IMR-90 (cell line): ENCODE measurements at regions not wholly inside any gene's neighbourhood (a gene's known extent, or its start where the extent isn't known, plus 50 kb on each side); places are given as distances from the start of the nearest gene placed in this dataset.

Experiments used
- ATAC-seq: fragments of 200-7000 bp; cut with Tn5 transposase; 2 replicates; pipeline ENCODE4 v1.9.1; 2020; ENCODE audit warnings: low read depth, mild to moderate bottlenecking, moderate library complexity
- BruUV-seq: library from RNA; stranded (reverse); fragments of 400-500 nt; replicated peaks from 2 replicates; lab custom pipeline; 2021; lab: Mats Ljungman, UMichigan
- CTCF ChIA-PET: fragments of 300-600 bp; formaldehyde crosslinking; extraction: SDS; loops from one replicate; lab custom pipeline; 2021; ENCODE audit warnings: antibody characterized with exemption; lab: Yijun Ruan, JAX
- POLR2A ChIA-PET: fragments of 300-600 bp; sonication (Branson Sonifier 250); formaldehyde crosslinking; loops from one replicate; lab custom pipeline; 2022; ENCODE audit warnings: antibody characterized with exemption; ENCODE audit not compliant: unreplicated experiment; lab: Charles Lee
- DNase-seq: peaks from one replicate; pipeline ENCODE4 v3.0.0; 2013
- H2AFZ ChIP-seq: replicated peaks from 2 replicates; pipeline ENCODE3; 2013; ENCODE audit warnings: low read length, mild to moderate bottlenecking; ENCODE audit not compliant: poor library complexity
- H2AK5ac ChIP-seq: 2 replicates; pipeline ENCODE4 v1.6.1; 2013; ENCODE audit warnings: low read depth, low read length, inconsistent platforms
- H2AK9ac ChIP-seq: replicated peaks from 2 replicates; pipeline ENCODE3; 2013; ENCODE audit warnings: mild to moderate bottlenecking, low read depth, low read length, moderate library complexity; ENCODE audit not compliant: poor library complexity
- H2BK120ac ChIP-seq: 2 replicates; pipeline ENCODE4 v1.6.1; 2013; ENCODE audit warnings: low read depth, low read length, inconsistent platforms
- H2BK15ac ChIP-seq: 3 replicates; pipeline ENCODE4 v1.6.1; 2013; ENCODE audit warnings: low read depth, low read length, inconsistent platforms
- H2BK20ac ChIP-seq: 2 replicates; pipeline ENCODE4 v1.6.1; 2013; ENCODE audit warnings: low read depth, mild to moderate bottlenecking, inconsistent platforms, low read length, moderate library complexity
- H2BK5ac ChIP-seq: 2 replicates; pipeline ENCODE4 v1.6.1; 2013; ENCODE audit warnings: mild to moderate bottlenecking, low read depth, low read length, inconsistent platforms; ENCODE audit not compliant: poor library complexity, severe bottlenecking
- H3K14ac ChIP-seq: replicated peaks from 2 replicates; pipeline ENCODE4 v1.6.1; 2013; ENCODE audit warnings: low read depth, low read length, inconsistent platforms
- H3K18ac ChIP-seq: 2 replicates; pipeline ENCODE4 v1.6.1; 2013; ENCODE audit warnings: low read depth, low read length, control low read depth
- H3K23ac ChIP-seq: 2 replicates; pipeline ENCODE4 v1.6.1; 2013; ENCODE audit warnings: low read depth, low read length, inconsistent platforms
- H3K27ac ChIP-seq: 2 replicates; pipeline ENCODE4 v1.5.1; 2013; ENCODE audit warnings: mild to moderate bottlenecking, control low read depth, low read length; ENCODE audit not compliant: insufficient read depth
- H3K27me3 ChIP-seq: 2 replicates; pipeline ENCODE4 v1.6.1; 2013; ENCODE audit warnings: low read length; ENCODE audit not compliant: control insufficient read depth, insufficient read depth
- H3K36me3 ChIP-seq: 2 replicates; pipeline ENCODE4 v1.6.1; 2013; ENCODE audit warnings: low read length, mixed read lengths; ENCODE audit not compliant: control insufficient read depth, insufficient read depth
- H3K4ac ChIP-seq: 2 replicates; pipeline ENCODE4 v1.6.1; 2013; ENCODE audit warnings: low read depth, low read length, inconsistent platforms
- H3K4me1 ChIP-seq: 2 replicates; pipeline ENCODE4 v1.6.1; 2013; ENCODE audit warnings: low read length, mixed read lengths; ENCODE audit not compliant: control insufficient read depth, insufficient read depth
- H3K4me2 ChIP-seq: 2 replicates; pipeline ENCODE4 v1.6.1; 2013; ENCODE audit warnings: low read depth, mild to moderate bottlenecking, control low read depth, low read length, moderate library complexity
- H3K4me3 ChIP-seq: 2 replicates; pipeline ENCODE4 v1.5.1; 2013; ENCODE audit warnings: low read depth, mild to moderate bottlenecking, control low read depth, low read length, moderate library complexity; ENCODE audit not compliant: insufficient read depth
- H3K56ac ChIP-seq: 2 replicates; pipeline ENCODE4 v1.6.1; 2013; ENCODE audit warnings: low read length, inconsistent platforms; ENCODE audit not compliant: insufficient read depth; ENCODE audit errors: extremely low read depth
- H3K79me1 ChIP-seq, 2 experiments: 2 replicates each; pipeline ENCODE4 v1.6.1; 2013; ENCODE audit warnings: low read length in 2 of 2, inconsistent platforms in 1 of 2, low read depth in 1 of 2
- H3K9ac ChIP-seq: 2 replicates; pipeline ENCODE4 v1.6.1; 2013; ENCODE audit warnings: low read depth, low read length, control low read depth
- H3K9me1 ChIP-seq: 2 replicates; pipeline ENCODE4 v1.6.1; 2013; ENCODE audit warnings: low read length, inconsistent platforms; ENCODE audit not compliant: insufficient read depth
- H3K9me3 ChIP-seq: 2 replicates; pipeline ENCODE4 v1.6.1; 2013; ENCODE audit warnings: low read length; ENCODE audit not compliant: control insufficient read depth, insufficient read depth
- H4K20me1 ChIP-seq: 2 replicates; pipeline ENCODE4 v1.6.1; 2013; ENCODE audit warnings: low read length, inconsistent platforms; ENCODE audit not compliant: insufficient read depth
- H4K5ac ChIP-seq: 2 replicates; pipeline ENCODE4 v1.6.1; 2013; ENCODE audit warnings: mild to moderate bottlenecking, low read depth, low read length, control low read depth
- H4K8ac ChIP-seq, 2 experiments: 2 replicates each; pipeline ENCODE4 v1.6.1; 2013; ENCODE audit warnings: low read depth in 2 of 2, low read length in 2 of 2, control low read depth in 1 of 2, inconsistent platforms in 1 of 2
- H4K91ac ChIP-seq: 2 replicates; pipeline ENCODE4 v1.6.1; 2013; ENCODE audit warnings: low read depth, low read length, inconsistent platforms; ENCODE audit not compliant: insufficient read depth
- USF2 ChIP-seq: fragments of 150-350 bp; IDR thresholded peaks from 2 replicates; pipeline ENCODE4 v1.6.1; 2017; ENCODE audit warnings: mild to moderate bottlenecking, antibody characterized with exemption, low read length, low read depth
- WGBS, 2 experiments: methylation state at CpG; one replicate each; pipeline versions ENCODE4 v1.1.5 to v1.1.7; 2013; ENCODE audit warnings: missing lambda C conversion rate in 2 of 2; ENCODE audit not compliant: insufficient read length in 1 of 2; ENCODE audit errors: extremely low coverage in 2 of 2; 5-methylcytosine and 5-hydroxymethylcytosine counted together
- dilution Hi-C: fragments of 300-500 bp; cut with HindIII; formaldehyde crosslinking; loops from one replicate; pipeline ENCODE4 v1.14.3; 2018; ENCODE audit warnings: low sequenced_read_pairs; ENCODE audit not compliant: unreplicated experiment
- in situ Hi-C: fragments of 300-500 bp; cut with MboI; formaldehyde crosslinking; loops from 3 replicates; pipeline ENCODE4 v1.14.3; 2019; ENCODE audit warnings: low sequenced_read_pairs, inconsistent platforms, mixed read lengths
- intact Hi-C: fragments of 100-400 bp; cut with micrococcal nuclease; formaldehyde crosslinking; loops from 2 replicates; pipeline ENCODE4 v1.10.0; 2022

DNA sequence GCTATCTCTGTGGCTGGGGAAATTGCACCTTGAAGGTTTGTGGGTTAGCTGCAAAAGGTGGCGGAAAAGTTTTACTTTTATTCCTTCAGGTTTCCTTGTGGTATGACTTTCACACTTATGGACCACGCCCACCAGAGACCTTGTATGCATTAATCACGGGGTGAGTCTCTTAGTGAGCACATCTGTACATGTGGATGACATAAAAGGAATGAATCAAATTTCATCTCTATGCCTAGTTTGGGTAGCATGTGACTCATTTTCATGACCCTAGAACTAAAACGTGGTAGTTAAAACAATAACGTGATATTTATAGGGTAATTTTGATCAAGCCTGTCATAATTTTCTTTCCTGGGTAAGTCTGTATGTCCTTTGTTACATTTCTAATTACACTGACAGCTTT is 141.7 kb downstream of the PDCD6IP start:
- intact Hi-C loops, result no loop called here
- no peaks in the 10 kb centered on the region for H3K36me3 ChIP-seq
- H4K8ac ChIP-seq, result no peak overlapping the region

More for the DNA sequence above, 141.7 kb downstream of the PDCD6IP start:
- Histone ChIP-seq H2BK5ac (no peak overlapping the region), H3K9me1 (no peaks in the 10 kb centered on the region), H3K4ac (no peak overlapping the region), H3K27me3 (peaks cover 6% of the 10 kb centered on the region), H3K4me3 (no peak overlapping the region), H3K18ac (no peak overlapping the region), H2BK20ac (no peak overlapping the region), H3K9me3 (no peaks in the 10 kb centered on the region), H2AK5ac (no peak overlapping the region), H3K23ac (no peak overlapping the region), H2BK120ac (no peak overlapping the region), H3K79me1 (no peaks in the 10 kb centered on the region), H4K20me1 (no peaks in the 10 kb centered on the region), H4K5ac (no peak overlapping the region), H2AFZ (no peak overlapping the region), H4K91ac (no peak overlapping the region), H3K4me1 (no peaks in the 10 kb centered on the region), H3K56ac (no peak overlapping the region), H3K4me2 (no peak overlapping the region), H3K14ac (no peak overlapping the region), H2BK15ac (no peak overlapping the region), H3K9ac (no peak overlapping the region), H2AK9ac (no peak overlapping the region), H3K27ac (no peak overlapping the region)
- dilution Hi-C loops (no loop called here), in situ Hi-C loops (no loop called here)
- no CpG with 5 or more reads among the region's 5 CpGs for WGBS, 2 experiments
- BruUV-seq, result no TSS peak
- ChIA-PET CTCF (no interaction called here), POLR2A (interaction anchor here (0.6 kb wide), 1 partner anchor 58 kb away, joined by 11 read pairs; no protein-coding TSS in a partner anchor)
- peak; percentile 25 for DNase-seq
- TF ChIP-seq USF2, result no peak
- ATAC-seq, result no peak
